ENCODE measurements at regions not wholly inside any gene's neighbourhood (a gene's known extent, or its start where the extent isn't known, plus 50 kb on each side); places are given as distances from the start of the nearest gene placed in this dataset.

DNA sequence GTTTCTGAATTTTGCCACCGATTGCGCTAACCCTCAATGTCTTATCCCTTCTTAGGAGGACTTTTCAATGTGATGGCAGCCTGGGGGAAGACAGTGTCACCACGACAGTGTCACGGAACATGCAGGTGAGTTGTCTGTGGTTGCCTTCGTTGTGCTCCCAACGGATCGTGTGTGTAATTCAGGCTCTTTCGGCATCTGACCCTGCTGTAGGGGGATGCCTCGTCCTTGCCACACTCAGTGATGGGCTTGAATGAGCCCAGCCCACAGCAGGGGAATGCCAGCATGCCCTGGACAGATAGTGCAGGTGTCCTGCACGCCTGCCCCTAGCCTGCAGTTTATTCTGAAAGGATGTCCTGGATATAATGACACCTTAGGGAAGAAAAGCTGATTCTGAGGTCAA is 123.8 kb upstream of the RTL1 start:
- DNase-seq: no peak

DNA sequence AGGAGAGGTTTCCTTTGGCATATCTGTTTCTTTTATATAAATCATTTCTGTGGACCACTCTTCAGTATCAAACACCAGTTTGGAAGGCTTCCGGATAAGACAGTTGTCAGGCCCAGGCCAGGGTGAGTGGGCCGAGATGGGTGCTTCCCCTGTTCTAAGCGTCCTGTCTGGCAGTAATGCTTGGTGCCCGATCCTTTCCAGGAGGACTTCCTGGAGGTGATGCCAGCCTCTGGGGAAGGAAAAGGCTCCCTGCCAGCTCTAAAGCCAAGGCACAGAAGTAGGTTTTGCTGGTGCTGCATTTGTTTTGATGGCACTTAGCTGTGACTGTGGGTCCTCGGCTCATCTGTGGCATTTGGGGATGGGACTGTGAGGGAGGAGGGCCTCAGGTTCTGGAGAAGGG is 124.4 kb upstream of the RTL1 start:
- no peak for DNase-seq

DNA sequence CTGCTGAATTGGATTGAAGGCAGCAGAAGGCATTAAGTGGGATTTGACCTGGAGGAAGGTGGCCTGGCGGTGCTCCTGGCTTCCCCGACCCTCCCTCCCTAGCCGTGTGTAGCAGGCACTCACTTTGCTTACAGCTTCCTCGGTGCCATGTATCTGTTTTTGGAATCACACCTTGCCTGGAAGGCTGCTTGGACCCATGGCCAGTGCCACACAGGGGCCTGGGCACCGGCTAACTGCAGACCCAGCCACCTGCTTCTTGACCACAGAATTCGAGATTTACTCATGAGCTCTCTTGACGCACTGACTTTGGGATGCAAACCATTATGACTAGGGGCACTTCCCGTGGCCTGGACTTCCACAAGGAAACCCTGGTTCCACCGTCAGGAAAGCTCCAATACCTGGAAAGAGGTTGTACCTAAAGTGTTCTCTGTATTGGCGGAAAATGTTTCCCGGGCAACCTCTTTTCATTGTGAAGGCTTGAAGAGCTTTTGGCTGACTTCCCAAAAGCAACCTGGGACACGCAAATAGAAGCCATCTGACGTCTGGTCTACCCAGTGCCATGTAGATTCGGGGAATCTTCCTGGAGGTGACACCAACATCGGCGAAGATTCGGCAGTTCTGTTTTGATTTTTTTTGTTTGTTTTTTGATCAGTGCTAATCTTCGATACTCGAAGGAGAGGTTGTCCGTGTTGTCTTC is 125.6 kb upstream of the RTL1 start:
- DNase-seq: no peak

DNA sequence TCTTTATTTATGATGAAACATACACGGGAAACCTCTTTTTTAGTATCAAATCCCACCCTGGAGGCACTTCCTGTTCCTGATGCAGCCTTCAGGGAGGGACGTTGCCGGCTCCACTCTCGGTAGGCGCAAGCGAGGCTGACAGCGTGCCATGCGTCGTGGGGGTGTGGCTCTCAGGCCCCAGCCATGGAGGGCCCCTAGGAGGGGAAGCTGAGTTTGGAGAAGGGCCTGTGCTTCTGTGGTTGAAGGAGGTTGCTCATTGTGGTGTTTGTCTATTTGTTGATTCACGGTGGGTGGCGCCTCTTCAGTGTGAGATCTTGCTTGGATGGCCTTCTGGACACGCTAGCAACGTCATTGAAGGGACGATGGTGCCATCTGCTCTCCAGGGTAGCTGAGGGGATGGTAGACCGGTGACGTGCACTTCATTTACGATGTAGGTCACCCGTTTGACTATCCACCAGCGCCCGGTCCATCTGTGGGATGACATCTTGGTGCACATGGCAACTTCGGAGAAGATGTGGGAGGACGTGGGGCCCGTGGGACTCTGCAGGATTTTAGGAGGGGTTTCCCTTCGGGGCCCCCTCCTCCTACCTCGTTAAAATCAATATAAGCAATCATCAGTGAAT is 126.3 kb upstream of the RTL1 start:
- DNase-seq: no peak

DNA sequence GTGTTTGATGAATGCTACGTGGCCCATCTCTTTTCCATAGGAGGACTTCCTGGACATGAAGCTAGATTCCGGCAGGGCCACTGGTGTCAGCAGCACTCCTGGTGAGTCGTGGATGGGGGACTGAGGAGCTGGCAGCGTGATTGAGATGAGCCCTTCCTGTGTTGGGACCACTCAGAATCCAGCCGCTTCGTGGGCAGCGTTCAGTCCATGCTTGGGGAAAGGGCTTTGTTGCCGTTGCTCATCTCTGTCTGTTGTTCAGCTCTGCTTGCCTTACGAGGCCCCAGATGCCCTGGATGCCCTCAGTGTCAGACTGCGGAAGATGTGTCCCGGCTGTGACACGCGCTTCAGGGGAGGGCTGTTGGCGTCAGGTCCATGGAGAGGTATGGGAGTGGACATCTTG is 127.1 kb upstream of the RTL1 start:
- DNase-seq: no peak

DNA sequence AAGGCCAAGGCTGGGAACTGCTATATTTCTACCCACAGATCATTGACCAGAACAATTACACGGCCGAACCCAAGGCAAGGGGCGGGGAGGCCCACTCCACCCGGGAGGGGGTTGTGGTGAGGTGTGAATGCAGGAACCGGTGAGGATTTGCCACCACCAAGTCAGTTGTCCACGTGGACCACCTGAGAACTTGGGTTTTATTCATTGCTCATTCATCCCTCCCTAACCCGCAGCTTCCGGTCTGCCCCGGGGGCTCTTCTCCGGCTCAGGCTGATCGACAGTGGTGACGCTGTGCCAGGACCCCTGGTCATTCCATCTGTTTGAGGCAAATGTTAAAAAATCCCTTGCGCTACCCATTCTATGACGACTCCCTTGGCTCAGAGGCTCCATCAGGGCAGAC is 127.7 kb upstream of the RTL1 start:
- no peak for DNase-seq

DNA sequence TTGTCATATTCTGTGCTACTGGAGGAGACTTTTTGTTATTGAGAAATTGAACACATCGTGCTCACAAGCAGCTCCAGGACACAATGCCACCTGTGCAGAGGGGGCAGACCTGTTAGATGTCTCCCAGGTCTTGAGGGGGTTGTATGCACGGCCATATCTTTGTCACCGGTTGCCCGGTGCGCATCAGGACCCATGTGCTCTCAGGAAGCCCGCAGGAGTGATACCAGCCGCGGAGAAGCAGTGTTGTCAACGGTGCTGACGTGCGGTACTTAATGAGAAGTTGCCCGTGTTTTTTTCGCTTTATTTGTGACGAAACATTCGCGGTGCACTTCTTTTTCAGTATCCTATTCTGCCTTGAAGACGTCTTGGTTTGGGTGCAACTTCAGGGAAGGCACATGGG is 128.2 kb upstream of the RTL1 start:
- no peak for DNase-seq

DNA sequence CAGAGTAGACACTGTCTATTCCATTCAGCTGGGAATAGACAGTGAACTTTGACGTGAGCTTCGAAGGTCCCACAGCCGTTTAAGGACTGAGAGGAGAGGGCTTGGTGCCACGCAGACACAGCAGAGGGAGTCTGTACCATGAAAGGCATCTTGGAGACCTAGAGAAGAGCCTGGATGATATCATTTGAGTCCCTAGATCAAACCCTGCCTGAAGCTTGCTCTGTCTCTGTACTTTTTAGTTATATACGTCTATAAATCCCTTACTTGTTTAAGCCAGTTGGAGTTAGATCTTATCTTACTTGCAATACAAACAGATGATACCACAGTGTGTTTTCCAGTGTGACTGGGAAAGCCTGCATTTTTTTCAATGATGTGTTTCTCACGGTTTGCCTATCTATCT is 128.9 kb upstream of the RTL1 start:
- no peak for DNase-seq

DNA sequence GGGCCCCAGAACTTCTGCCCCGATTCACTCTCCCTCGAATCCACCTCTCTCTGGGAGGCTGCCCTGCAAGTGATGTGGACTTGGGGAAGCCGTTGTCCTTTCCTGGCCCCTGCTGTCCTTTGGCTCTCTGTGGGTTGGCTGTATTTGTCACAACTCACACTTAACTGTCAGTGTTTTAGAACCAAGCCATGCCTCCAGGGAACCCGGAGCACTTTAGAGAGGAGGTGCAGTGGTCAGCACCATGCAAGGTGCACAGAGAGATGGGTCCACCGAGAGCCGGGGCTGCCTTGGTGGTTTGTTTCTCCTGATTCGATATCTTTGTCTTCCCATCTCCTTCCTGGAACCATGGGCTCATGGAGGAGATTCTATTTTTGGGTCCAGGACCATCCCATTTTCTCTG is 129.5 kb upstream of the RTL1 start:
- no peak for DNase-seq

DNA sequence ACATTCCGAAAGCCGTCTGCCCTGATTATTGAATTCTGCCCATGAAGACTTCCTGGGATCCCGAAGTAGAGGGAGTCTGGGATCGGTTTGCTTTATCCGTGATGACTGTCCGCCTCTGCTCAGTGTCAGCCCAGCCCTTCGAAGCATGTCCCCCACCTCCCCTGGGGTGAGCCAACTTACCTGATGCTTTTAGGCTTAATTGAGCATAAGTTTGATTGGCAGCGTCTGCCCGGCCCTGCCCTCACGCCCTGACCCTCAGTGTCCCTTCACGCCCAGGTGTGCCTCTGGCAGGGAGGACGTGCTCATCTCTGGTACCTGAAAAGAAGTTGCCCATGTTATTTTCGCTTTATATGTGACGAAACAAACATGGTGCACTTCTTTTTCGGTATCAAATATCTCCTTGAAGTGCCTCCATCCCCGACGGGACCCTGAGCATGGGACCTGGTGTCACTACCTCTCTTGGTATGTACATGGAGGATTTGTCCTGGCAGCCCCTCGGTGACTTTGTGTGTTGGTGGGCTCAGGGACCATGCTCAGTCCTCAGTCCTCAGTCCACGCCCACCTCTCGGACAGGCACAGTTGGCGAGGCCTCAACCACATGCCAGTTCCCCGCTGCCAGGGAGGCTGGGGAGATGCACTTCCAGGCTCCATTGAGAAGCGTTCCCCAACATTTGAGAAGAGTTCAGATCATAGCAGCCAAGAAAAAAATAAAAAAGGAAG is 130.1 kb upstream of the RTL1 start:
- DNase-seq: no peak

DNA sequence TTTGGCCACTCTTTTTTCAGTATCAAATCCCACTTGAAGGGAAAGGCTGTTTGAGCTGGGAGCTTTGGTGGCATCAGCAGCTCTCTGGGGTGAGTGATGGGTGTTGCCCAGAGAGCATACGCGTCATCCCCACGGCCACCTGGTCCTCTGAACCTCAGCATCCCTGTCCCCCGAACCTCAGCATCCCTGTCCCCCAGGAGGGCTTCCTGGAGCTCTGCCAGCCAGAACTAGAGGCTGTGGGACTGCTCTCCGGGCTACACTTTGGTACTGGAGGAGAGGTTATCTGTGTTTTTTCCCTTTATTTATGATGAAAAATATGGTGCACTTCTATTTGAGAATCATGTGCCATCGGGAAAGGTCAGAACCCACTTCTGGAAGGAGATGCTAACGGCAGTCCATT is 131.5 kb upstream of the RTL1 start:
- DNase-seq: no peak

DNA sequence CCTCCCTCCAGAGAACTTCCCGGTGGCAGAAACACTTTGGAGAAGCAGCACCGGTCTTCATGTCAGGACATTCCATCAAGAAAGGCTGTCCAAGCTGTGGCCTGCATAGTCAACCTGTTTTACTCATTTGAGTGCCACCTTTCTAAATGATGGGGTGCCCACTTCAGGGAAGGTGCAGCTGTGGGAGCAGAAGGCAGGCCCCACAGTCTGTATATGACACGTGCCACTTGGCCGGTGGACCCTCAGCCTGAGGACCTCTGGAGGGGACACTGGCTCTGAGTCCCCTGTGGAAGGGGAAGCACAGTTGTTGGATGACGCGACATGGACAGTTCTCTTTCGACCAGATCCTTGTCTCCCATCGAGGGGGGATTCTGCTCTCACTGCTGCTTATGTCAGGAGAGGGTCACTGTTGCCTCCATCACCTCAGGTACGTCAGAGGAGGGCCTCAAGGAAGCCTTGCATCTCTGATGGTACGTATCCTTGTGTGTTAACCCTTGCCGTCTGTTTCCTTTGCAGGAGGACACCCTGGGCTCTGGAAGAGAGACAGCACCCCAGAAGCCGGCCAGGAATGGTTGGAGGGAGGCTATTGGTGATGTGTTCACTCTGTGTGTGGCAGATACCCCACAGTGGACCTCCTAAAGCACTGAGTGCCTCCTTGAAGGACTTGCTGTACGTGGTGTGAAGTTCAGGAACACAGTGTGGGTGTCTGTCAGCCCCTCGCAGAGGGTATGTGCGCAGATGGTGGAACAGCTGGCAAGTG is 132.1 kb upstream of the RTL1 start:
- no peak for DNase-seq

DNA sequence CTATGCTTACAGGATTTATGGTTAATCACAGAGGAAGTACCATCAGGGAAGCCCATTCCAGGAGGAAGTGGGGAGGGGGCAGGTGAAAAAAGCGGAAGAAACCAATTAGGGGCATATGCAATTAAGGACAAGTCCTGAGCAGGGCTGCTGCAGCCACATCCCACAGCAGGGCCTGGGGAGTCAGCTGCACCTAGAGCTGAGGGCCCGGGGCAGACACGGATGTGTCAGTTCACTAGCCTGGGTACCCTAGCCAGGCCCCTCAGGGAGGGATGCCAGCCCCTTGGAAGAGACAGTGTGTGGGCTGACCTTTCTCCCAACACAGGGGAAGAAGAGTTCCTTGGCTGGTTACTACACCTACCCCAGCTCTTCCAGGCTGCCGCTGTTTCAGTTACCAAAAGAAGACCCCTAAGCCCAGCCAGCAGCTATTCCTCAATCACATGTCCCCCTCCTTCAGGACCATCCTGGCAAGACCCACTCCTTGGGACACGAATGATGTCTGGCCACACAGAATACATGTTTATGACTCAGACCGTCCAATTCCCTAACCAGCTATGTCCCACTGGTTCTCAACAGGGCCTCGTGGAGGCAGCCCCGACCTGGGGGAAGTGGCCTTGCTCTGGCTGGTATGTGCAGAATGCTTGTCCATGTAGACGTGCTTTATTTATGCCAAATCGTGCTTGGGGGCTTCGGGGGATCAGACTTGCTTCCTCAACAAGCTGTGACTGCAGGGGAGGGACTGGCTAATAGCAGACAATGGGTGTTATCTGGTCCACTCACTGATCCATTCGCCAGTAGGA is 133.7 kb upstream of the RTL1 start:
- DNase-seq: no peak

DNA sequence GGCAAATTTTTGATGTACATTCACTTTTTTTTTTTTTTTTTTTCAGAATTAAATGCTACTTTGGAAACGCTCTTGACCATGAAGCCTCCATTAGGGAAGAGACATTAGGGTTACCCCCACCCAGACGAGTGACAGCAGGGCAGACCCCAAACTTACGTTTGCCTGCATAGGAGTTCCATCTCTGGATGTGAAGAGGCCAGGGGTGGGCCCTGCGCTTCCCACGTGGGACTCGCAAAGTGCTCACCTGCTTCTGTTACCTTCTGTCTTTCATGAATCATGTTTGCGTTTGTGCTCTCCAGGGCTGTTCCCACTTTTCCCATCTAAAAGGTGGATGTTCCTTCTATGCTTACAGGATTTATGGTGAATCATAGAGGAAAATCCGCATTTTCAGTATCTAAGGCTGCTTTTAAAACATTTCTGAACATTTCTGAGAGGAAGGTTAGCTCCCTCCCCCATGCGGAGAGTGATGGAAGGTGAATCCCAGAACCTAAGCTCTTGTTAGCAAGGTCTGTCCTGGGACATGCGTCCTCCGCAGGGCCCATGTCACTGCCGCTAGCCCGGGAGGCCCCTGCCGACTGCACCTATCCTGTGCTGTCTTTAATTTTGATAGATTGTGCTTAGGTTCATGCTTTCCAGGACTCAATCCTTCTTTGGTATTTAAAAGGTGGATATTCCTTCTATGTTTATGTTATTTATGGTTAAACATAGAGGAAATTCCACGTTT is 135.7 kb upstream of the RTL1 start:
- DNase-seq: no peak

DNA sequence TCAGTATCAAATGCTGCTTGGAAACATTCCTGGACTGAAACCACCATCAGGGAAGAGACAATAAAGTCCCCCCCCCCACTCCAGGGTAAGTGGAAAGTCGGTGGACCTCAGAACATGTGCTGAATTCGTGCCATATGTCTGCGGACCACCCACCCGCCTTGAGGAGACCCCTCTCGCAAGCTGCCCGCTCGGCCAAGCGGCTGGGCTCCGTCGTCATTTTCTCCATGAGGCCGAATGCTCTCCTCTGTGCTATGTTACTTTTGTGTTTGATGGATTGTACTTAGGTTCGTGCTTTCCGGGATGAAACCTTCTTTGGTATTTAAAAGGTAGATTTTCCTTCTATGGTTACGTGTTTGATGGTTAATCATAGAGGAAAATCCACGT is 136.2 kb upstream of the RTL1 start:
- no peak for DNase-seq

DNA sequence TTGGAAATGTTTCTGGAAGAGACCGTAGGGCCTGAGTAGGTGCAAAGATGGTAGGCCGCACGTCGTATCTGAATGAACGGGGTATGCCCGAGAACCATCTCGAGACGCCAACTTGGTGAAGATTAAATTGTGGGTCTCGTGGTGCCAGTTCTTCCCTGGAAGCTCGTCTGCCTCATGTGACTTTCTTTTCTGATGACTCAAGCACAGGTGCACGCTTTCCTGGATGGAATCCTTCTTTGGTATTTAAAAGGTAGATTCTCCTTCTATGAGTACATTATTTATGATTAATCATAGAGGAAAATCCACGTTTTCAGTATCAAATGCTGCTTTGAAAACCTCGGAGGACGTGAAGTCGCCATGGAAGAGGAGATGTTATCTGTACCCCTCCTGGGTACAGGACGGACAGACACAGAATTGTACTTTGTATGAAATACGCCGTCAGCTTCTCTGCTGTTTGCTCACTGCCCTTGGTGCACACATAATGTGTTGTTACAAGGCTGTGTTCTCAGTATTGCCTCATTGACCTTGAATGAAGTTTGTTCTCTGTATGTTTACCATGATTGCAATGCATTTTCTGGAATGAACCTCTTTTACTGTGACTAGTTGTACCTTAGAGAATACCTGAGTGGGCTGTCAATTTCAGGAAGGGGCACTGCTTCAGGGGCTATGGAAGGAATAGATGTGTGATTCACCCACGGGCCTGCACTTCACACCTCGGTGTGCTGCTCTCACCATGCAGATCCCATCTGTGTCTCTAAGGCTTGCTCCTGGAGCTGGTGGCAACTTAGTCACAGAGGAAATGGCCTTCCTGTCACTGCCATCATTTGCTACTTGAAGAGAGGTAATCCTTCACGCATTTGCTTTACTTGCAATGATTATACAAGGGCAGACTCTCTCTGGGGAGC is 137.3 kb upstream of the RTL1 start:
- no peak for DNase-seq

DNA sequence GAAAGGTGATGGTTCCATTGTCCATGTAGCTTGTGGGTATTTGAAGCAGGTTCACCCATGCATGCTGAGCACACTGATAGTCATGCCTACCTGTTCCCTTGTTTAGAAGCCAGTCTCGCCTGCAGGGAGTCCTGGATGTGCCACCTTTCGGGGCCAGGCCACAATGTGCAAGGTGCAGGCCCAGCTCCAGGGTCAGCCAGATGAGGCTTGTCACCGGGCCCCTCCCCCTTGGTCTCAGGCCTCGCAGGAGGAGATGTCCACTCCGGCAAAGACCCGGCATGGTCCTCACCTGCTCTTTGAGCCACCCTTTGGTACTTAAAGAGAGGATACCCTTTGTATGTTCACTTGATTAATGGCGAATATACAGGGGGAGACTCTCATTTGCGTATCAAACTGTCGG is 140.4 kb upstream of the RTL1 start:
- DNase-seq: no peak

DNA sequence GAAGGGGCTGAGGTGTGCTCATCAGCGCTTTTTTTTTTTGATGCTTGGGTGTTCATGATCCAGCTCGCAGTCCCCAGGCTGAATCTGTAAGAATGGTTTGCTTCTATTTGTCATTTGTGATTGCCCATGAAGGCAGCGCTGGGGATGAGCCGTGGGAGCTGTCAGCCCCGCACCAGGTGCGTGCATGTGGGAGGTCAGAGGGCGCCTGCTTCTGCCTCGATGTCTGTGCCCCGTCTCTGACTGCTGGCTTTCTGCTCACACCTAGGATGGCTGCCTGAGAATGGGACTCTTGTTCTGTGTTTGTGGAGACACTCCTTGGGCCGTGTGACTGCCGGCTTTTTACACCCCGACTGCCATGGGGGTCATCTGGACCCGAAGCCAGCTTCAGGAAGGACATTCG is 141.2 kb upstream of the RTL1 start:
- DNase-seq: no peak

DNA sequence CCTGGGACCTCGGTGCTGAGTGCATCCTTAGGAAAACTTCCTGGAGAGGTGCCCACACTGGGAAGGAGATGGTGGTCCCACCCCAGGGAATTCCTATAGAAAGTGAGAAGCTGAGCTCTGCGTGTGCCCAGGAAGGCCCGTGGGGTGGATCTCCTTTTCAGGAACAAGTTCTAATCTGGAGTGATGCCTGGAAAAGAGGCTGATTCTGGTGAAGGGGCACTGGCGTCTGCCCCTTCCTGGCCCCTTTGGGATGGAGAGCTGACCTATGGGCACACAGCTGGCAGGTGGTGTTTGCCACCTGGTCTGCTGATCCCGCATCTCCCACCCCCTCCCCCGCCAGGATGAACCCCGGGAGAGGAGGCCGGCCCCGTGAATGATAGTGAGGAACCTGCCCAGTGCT is 142.0 kb upstream of the RTL1 start:
- no peak for DNase-seq

DNA sequence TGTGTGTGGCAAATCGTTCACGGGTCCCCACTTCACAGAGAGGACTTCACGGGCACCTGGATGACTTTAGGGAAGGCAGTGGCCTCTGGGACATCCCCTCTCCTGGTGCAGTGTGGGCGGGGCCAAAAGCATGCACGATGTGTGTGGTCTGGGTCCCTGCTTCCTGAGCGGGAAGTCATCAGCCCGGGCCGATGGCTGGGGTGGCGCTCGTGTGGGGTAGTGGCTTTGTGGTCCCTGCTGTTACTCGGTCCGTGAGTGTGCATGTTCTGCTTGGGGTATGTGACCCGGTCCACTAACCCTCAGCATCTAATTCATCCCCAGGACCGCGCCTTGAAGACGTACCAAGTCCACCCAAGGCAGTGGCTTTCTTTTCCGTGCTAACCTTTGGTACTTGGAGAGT is 142.5 kb upstream of the RTL1 start:
- no peak for DNase-seq

DNA sequence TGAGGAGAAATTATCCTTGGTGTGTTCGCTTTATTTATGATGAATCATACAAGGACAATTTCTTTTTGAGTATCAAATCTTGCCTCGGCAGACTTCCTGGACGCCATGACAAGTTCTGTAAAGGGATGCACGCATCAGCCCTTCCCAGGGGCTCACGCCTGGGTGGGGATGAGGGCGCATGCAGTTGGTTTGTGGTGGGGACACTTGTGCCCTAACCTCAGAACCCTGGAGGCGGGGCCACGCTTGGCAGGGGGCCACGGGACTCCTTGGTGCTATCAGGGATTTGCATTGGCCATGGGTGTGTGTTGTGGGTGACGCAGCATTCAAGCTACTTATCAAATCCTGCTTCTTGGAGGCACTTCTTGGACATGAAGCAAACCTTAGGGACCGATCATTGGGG is 143.8 kb upstream of the RTL1 start:
- DNase-seq: no peak
